Activated naive CD4-positive, alpha-beta T cell treated with anti-CD3 and anti-CD28 coated beads, Interleukin-2, amount 50 U/mL, for 24 hours (primary cell): ENCODE measurements at regions not wholly inside any gene's neighbourhood (a gene's known extent, or its start where the extent isn't known, plus 50 kb on each side); places are given as distances from the start of the nearest gene placed in this dataset.
A peak's percentile ranks its signal among the peaks of the same experiment; 100 is the strongest.

Experiments used
- H3K27ac Mint-ChIP-seq: one replicate; pipeline ENCODE4 v1.8.0; 2021; ENCODE audit warnings: mild to moderate bottlenecking, mixed read lengths
- H3K27me3 Mint-ChIP-seq: one replicate; pipeline ENCODE4 v1.8.0; 2021; ENCODE audit warnings: mixed read lengths
- H3K36me3 Mint-ChIP-seq: one replicate; pipeline ENCODE4 v1.8.0; 2021; ENCODE audit warnings: mixed read lengths
- H3K4me1 Mint-ChIP-seq: one replicate; pipeline ENCODE4 v1.8.0; 2021; ENCODE audit warnings: mixed read lengths
- H3K4me3 Mint-ChIP-seq: one replicate; pipeline ENCODE4 v1.8.0; 2021; ENCODE audit warnings: mild to moderate bottlenecking, mixed read lengths
- H3K9me3 Mint-ChIP-seq: one replicate; pipeline ENCODE4 v1.8.0; 2021; ENCODE audit warnings: mixed read lengths

- Mint-ChIP-seq H3K27me3 (no peaks in the 10 kb centered on the region), H3K27ac (no peak overlapping the region), H3K36me3 (no peaks in the 10 kb centered on the region), H3K4me1 (no peaks in the 10 kb centered on the region), H3K9me3 (no peaks in the 10 kb centered on the region), H3K4me3 (no peak overlapping the region)
These were observed 341.8 kb downstream of the TMEM182 start for GRCh38 chr2:103103678-103104077.

GRCh38 chr2:103119352-103119751 lies 357.5 kb downstream of the TMEM182 start:
- Mint-ChIP-seq H3K4me3 (no peak overlapping the region), H3K36me3 (no peaks in the 10 kb centered on the region), H3K9me3 (peaks cover 7% of the 10 kb centered on the region), H3K4me1 (no peaks in the 10 kb centered on the region), H3K27me3 (no peaks in the 10 kb centered on the region), H3K27ac (no peak overlapping the region)

- H3K27me3 Mint-ChIP-seq = no peaks in the 10 kb centered on the region
- H3K9me3 Mint-ChIP-seq = peaks cover 7% of the 10 kb centered on the region
- H3K36me3 Mint-ChIP-seq = no peaks in the 10 kb centered on the region
- H3K27ac Mint-ChIP-seq = no peak overlapping the region
- no peak overlapping the region for H3K4me3 Mint-ChIP-seq
- no peaks in the 10 kb centered on the region for H3K4me1 Mint-ChIP-seq
These were observed 359.3 kb downstream of the TMEM182 start for GRCh38 chr2:103121106-103121505.

GRCh38 chr2:103123516-103123915 lies 361.7 kb downstream of the TMEM182 start:
- Mint-ChIP-seq H3K4me3 (no peak overlapping the region), H3K27ac (no peak overlapping the region), H3K9me3 (no peaks in the 10 kb centered on the region), H3K27me3 (no peaks in the 10 kb centered on the region), H3K4me1 (no peaks in the 10 kb centered on the region), H3K36me3 (no peaks in the 10 kb centered on the region)

GRCh38 chr2:103130857-103131256 lies 369.0 kb downstream of the TMEM182 start:
- H3K27ac Mint-ChIP-seq = no peak overlapping the region
- no peaks in the 10 kb centered on the region for H3K36me3 Mint-ChIP-seq
- H3K27me3 Mint-ChIP-seq = no peaks in the 10 kb centered on the region
- peaks cover 13% of the 10 kb centered on the region for H3K9me3 Mint-ChIP-seq
- H3K4me1 Mint-ChIP-seq = peaks cover 11% of the 10 kb centered on the region
- H3K4me3 Mint-ChIP-seq = no peak overlapping the region

GRCh38 chr2:103132536-103133217 lies 370.8 kb downstream of the TMEM182 start:
- peaks cover 20% of the 10 kb centered on the region for H3K9me3 Mint-ChIP-seq
- no peaks in the 10 kb centered on the region for H3K36me3 Mint-ChIP-seq
- no peak overlapping the region for H3K27ac Mint-ChIP-seq
- peaks cover 11% of the 10 kb centered on the region for H3K4me1 Mint-ChIP-seq
- H3K4me3 Mint-ChIP-seq = peak overlapping the region; percentile 38
- no peaks in the 10 kb centered on the region for H3K27me3 Mint-ChIP-seq

- Mint-ChIP-seq H3K27me3 (no peaks in the 10 kb centered on the region), H3K9me3 (peaks cover 20% of the 10 kb centered on the region), H3K4me3 (no peak overlapping the region), H3K36me3 (no peaks in the 10 kb centered on the region), H3K4me1 (peaks cover 11% of the 10 kb centered on the region), H3K27ac (no peak overlapping the region)
These were observed 373.8 kb downstream of the TMEM182 start for GRCh38 chr2:103135679-103136078.

GRCh38 chr2:103138123-103138901 lies 376.5 kb downstream of the TMEM182 start:
- no peaks in the 10 kb centered on the region for H3K36me3 Mint-ChIP-seq
- H3K4me1 Mint-ChIP-seq = no peaks in the 10 kb centered on the region
- H3K27ac Mint-ChIP-seq = no peak overlapping the region
- no peak overlapping the region for H3K4me3 Mint-ChIP-seq
- peaks cover 25% of the 10 kb centered on the region for H3K9me3 Mint-ChIP-seq
- no peaks in the 10 kb centered on the region for H3K27me3 Mint-ChIP-seq

GRCh38 chr2:103139628-103140268 lies 377.9 kb downstream of the TMEM182 start:
- H3K4me3 Mint-ChIP-seq = no peak overlapping the region
- H3K36me3 Mint-ChIP-seq = no peaks in the 10 kb centered on the region
- no peak overlapping the region for H3K27ac Mint-ChIP-seq
- H3K27me3 Mint-ChIP-seq = no peaks in the 10 kb centered on the region
- peaks cover 21% of the 10 kb centered on the region for H3K9me3 Mint-ChIP-seq
- no peaks in the 10 kb centered on the region for H3K4me1 Mint-ChIP-seq

GRCh38 chr2:103144837-103145236 lies 383.0 kb downstream of the TMEM182 start:
- H3K9me3 Mint-ChIP-seq = peaks cover 6% of the 10 kb centered on the region
- no peaks in the 10 kb centered on the region for H3K36me3 Mint-ChIP-seq
- no peaks in the 10 kb centered on the region for H3K27me3 Mint-ChIP-seq
- H3K4me3 Mint-ChIP-seq = no peak overlapping the region
- H3K27ac Mint-ChIP-seq = no peak overlapping the region
- no peaks in the 10 kb centered on the region for H3K4me1 Mint-ChIP-seq

GRCh38 chr2:103145739-103146138 lies 383.9 kb downstream of the TMEM182 start:
- no peak overlapping the region for H3K4me3 Mint-ChIP-seq
- H3K27me3 Mint-ChIP-seq = no peaks in the 10 kb centered on the region
- peaks cover 6% of the 10 kb centered on the region for H3K9me3 Mint-ChIP-seq
- no peaks in the 10 kb centered on the region for H3K36me3 Mint-ChIP-seq
- H3K27ac Mint-ChIP-seq = no peak overlapping the region
- H3K4me1 Mint-ChIP-seq = no peaks in the 10 kb centered on the region

- Mint-ChIP-seq H3K9me3 (no peaks in the 10 kb centered on the region), H3K27me3 (peaks cover 1% of the 10 kb centered on the region), H3K36me3 (no peaks in the 10 kb centered on the region), H3K4me1 (no peaks in the 10 kb centered on the region), H3K4me3 (no peak overlapping the region), H3K27ac (no peak overlapping the region)
These were observed 389.2 kb downstream of the TMEM182 start for GRCh38 chr2:103151046-103151445.

- Mint-ChIP-seq H3K27me3 (peaks cover 1% of the 10 kb centered on the region), H3K36me3 (no peaks in the 10 kb centered on the region), H3K27ac (no peak overlapping the region), H3K4me1 (no peaks in the 10 kb centered on the region), H3K9me3 (no peaks in the 10 kb centered on the region), H3K4me3 (no peak overlapping the region)
These were observed 390.7 kb downstream of the TMEM182 start for GRCh38 chr2:103152556-103152955.

GRCh38 chr2:103153580-103154284 lies 391.9 kb downstream of the TMEM182 start:
- peaks cover 1% of the 10 kb centered on the region for H3K27me3 Mint-ChIP-seq
- H3K36me3 Mint-ChIP-seq = no peaks in the 10 kb centered on the region
- no peaks in the 10 kb centered on the region for H3K9me3 Mint-ChIP-seq
- H3K4me1 Mint-ChIP-seq = no peaks in the 10 kb centered on the region
- H3K27ac Mint-ChIP-seq = no peak overlapping the region
- no peak overlapping the region for H3K4me3 Mint-ChIP-seq

- no peak overlapping the region for H3K4me3 Mint-ChIP-seq
- H3K36me3 Mint-ChIP-seq = no peaks in the 10 kb centered on the region
- no peaks in the 10 kb centered on the region for H3K9me3 Mint-ChIP-seq
- no peaks in the 10 kb centered on the region for H3K4me1 Mint-ChIP-seq
- H3K27me3 Mint-ChIP-seq = peaks cover 1% of the 10 kb centered on the region
- no peak overlapping the region for H3K27ac Mint-ChIP-seq
These were observed 393.5 kb downstream of the TMEM182 start for GRCh38 chr2:103155308-103155707.
